Activated CD4-positive, CD25-positive, alpha-beta regulatory T cell (primary cell): ENCODE measurements at regions not wholly inside any gene's neighbourhood (a gene's known extent, or its start where the extent isn't known, plus 50 kb on each side); places are given as distances from the start of the nearest gene placed in this dataset.

ENCODE experiments used
- DNase-seq, 4 experiments: peaks; one replicate each; lab custom pipeline; 2025; lab: John Stamatoyannopoulos, UW

GRCh38 chr15:46646490-46646889 lies 1011.7 kb downstream of the SQOR start:
- no peak for DNase-seq

DNA sequence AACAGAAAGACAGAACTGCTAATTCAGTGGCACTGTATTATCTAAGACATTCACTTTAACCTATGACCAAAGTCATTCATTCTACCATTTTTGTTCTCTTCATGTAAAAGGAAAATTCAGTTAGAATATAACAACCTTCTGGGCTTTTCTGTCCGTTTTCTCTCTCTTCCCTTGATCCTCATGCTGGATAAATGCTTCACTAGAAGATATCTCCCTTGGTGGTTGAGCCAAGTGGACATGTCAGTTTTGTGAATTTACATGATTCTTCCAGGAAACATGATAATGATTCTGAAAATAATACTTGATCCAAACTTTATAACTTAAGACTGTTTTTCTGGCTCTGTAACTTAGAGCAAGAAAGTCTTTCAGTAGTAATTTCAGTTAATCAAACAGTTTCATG lies 1012.2 kb downstream of the SQOR start:
- no peak for DNase-seq

GRCh38 chr15:46652266-46652665 lies 1017.4 kb downstream of the SQOR start:
- DNase-seq, result no peak

GRCh38 chr15:46654993-46655392 lies 1020.2 kb downstream of the SQOR start:
- DNase-seq, result no peak

GRCh38 chr15:46660096-46660842 lies 1025.4 kb downstream of the SQOR start:
- no peak for DNase-seq

- no peak for DNase-seq
These were observed 1035.4 kb downstream of the SQOR start for GRCh38 chr15:46670258-46670657.

- no peak for DNase-seq
These were observed 1036.5 kb downstream of the SQOR start for GRCh38 chr15:46671336-46671735.

GRCh38 chr15:46672041-46672440 lies 1037.2 kb downstream of the SQOR start:
- no peak for DNase-seq

GRCh38 chr15:46676233-46677206 lies 1040.8 kb upstream of the SEMA6D start:
- DNase-seq, result no peak

DNA sequence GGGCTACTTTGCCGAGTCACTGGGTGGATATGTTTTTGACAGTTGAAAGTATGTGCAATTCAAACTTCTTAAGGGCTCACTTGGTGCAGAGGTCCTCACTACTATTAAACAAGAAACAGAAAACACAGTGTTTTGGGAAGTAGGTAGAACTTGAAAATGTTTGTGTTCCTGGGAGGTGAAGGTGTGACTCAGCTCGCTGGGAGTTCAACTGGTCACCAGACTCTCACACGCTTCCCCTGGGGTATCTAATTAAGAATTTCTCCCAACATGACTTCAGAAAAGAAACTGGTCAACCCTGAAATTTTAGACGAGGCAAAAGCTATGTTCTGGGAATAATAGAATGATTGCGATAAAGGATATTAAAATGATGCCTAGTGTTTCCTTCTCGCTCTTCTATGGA lies 1039.8 kb upstream of the SEMA6D start:
- DNase-seq, result no peak

- DNase-seq, result no peak
These were observed 1035.4 kb upstream of the SEMA6D start for GRCh38 chr15:46681901-46682300.

DNA sequence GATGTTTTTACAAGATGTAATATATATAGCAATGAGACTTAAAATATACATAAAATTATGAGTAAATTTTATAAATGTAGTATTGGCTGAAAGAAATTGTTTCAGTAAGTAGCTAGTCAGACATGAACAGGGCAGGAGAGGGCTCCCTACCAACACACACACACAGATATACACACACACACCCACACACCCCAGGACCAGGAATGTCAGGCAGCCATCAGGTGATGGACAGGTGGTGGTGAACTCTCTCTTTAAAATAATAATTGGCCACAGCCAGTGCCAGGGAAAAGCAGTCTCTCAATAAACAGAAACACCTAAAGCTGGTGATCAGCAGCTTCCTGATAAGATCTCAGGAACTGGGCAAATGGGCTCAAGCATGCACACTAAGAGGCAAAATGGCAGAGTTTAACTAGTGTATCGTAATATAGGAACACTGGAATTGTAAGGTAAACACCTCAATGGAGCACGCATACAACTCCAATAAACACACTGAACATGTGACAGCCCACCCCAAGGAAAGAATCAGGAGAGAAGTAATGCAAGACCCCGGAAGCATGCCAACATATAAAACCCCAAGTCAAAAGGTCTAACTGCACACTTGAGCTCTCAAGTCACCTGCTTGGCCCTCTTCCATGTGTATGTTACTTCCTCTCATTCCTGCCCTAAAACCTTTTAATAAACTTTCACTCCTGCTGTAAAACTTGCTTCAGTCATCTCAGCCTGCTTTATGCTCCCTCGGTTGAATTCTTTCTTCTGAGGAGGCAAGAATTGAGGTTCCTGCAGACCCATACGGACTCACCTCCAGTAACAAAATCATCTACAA lies 1034.1 kb upstream of the SEMA6D start:
- DNase-seq, result no peak

GRCh38 chr15:46685096-46685495 lies 1032.2 kb upstream of the SEMA6D start:
- no peak for DNase-seq

- no peak for DNase-seq
These were observed 1031.6 kb upstream of the SEMA6D start for GRCh38 chr15:46685681-46686080.

DNA sequence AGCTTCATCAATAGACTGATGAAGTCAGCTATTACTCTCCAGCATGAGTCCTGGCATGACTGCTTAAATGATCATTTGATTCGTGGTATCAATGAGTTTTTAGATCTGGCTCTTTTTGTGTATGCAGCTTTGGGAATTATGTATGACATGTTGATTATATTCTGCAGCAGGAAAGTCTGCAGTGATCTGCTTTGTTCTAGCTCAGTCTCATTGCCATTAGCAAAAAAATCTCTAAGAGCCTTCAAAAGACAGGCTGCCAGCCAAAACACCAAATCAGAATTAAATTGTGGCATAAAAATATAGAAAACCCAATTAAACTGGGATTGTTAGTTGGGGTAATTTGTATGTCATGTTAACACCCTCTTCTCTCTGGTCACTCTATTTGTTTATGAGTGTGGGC lies 1021.0 kb upstream of the SEMA6D start:
- no peak for DNase-seq

DNA sequence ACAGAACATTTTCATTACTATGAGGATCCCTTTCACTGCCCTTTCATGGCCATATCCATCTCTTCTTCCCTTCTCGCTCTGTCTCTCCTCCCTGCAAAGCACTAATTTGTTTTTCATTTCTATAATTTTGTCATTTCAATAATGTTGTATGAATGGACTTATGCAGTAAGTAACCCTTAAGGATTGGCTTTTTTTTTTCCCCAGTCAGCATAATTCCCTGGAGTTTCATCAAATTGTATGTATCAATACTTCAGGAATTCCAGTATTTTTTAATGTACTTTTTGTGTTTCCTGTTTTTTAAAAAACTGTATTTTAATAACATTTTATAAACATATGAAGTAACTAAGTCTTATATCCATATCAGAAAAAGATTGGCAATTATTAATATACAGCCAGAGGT lies 1016.0 kb upstream of the SEMA6D start:
- no peak for DNase-seq

GRCh38 chr15:46701896-46702295 lies 1015.4 kb upstream of the SEMA6D start:
- DNase-seq, result no peak

DNA sequence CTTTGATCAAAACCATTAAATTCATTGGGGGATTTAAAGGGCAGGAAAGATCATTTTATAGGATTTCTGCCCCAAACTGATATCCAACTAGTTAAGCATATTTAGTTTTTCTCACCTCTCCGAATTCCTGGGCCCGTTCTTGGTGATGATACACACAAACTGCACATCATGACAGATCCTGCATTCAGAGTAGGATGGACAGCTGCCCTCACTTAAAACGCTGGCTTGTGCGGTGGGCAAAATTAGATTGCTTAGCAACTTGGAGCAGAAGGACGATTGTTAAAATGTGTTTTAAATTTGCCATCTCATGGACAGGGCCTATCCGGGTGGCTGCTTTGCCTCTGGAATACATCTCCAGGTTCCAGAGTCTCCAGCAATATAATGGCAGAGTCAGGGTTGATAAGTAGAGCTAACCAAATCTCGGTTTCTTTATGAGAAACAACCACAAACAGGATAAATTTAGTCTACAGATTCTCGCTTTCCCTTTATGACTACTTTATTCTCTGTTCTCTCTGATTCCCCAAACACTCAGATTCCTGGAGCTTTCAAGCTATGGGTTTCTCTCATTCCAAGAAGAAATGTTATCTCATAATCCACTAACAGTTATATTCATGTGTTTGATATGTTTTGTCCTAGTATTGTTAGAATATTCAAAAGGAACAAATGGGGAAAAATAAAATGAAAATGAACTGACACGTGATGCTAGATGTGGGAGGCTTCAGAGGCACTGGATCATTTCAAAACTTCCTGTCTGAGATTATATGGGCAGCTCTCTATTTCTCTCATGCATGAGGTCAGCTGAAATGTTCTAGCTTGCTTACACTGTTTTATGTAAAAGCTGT lies 1014.1 kb upstream of the SEMA6D start:
- DNase-seq, result no peak

GRCh38 chr15:46703871-46704637 lies 1013.3 kb upstream of the SEMA6D start:
- no peak for DNase-seq

DNA sequence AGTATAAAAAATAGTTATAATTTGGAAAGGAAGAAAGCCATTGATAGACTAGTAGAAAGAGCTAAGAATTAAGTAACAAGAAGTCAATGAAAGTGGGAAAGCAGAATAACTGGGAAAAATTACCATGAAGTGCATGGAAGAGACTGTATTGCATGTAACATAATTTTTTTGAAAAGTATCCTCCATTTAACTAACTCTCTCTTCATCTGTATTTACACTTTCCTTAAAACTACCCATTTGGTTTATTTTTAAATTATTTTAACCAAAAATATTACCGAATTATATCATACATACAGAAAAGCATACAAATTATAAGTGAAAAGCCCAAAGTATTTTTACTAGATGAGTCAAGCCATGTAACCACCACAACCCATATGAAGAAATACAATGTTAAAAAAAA lies 1009.9 kb upstream of the SEMA6D start:
- no peak for DNase-seq

- no peak for DNase-seq
These were observed 1009.1 kb upstream of the SEMA6D start for GRCh38 chr15:46708226-46708625.
